ENCODE measurements at regions not wholly inside any gene's neighbourhood (a gene's known extent, or its start where the extent isn't known, plus 50 kb on each side); places are given as distances from the start of the nearest gene placed in this dataset.

- TF ChIP-seq E2F1 (CRISPR knock-in tag; IDR thresholded peaks at IDR 0.05) (no peak), CTCF (IDR thresholded peaks at IDR 0.05) (no peak), CREB1 (CRISPR knock-in tag; IDR thresholded peaks at IDR 0.05) (no peak), E2F5 (CRISPR knock-in tag; IDR thresholded peaks at IDR 0.05) (no peak), ELF4 (CRISPR knock-in tag; IDR thresholded peaks at IDR 0.05; ENCODE audit: low read depth) (no peak), NFYB (CRISPR knock-in tag; conservative IDR thresholded peaks at IDR 0.05; ENCODE audit: low read depth) (no peak), NFATC4 (CRISPR knock-in tag; IDR thresholded peaks at IDR 0.05) (no peak)
Observed at GRCh38 chr2:105953942-105954341, 209.2 kb downstream of the NCK2 start.
